ENCODE measurements at regions not wholly inside any gene's neighbourhood (a gene's known extent, or its start where the extent isn't known, plus 50 kb on each side); places are given as distances from the start of the nearest gene placed in this dataset.

GRCh38 chr17:63325808-63326207 lies 120.3 kb downstream of the CYB561 start:
- TF ChIP-seq JUNB (IDR thresholded peaks at IDR 0.05; ENCODE audit: unreplicated experiment) (no peak), EZH2 (IDR thresholded peaks at IDR 0.05; ENCODE audit: low read depth, unreplicated experiment) (no peak), CTCF (conservative IDR thresholded peaks at IDR 0.05; ENCODE audit: low read depth in 2 of 2) (no peak), EZH2phosphoT487 (IDR thresholded peaks at IDR 0.05; ENCODE audit: unreplicated experiment) (no peak), POLR2AphosphoS5 (IDR thresholded peaks at IDR 0.05; ENCODE audit: low read depth) (no peak), ETS1 (IDR thresholded peaks at IDR 0.05) (no peak), REST (IDR thresholded peaks at IDR 0.05; ENCODE audit: unreplicated experiment) (no peak), ZNF114 (CRISPR knock-in tag; IDR thresholded peaks at IDR 0.05) (no peak)
